GM21825 (cell line): ENCODE measurements at regions not wholly inside any gene's neighbourhood (a gene's known extent, or its start where the extent isn't known, plus 50 kb on each side); places are given as distances from the start of the nearest gene placed in this dataset.

Source experiments
- ATAC-seq: cut with Tn5 transposase; IDR thresholded peaks from one replicate; pipeline ENCODE4 v1.9.1; 2021; ENCODE audit warnings: mild to moderate bottlenecking, moderate library complexity; ENCODE audit not compliant: unreplicated experiment

DNA sequence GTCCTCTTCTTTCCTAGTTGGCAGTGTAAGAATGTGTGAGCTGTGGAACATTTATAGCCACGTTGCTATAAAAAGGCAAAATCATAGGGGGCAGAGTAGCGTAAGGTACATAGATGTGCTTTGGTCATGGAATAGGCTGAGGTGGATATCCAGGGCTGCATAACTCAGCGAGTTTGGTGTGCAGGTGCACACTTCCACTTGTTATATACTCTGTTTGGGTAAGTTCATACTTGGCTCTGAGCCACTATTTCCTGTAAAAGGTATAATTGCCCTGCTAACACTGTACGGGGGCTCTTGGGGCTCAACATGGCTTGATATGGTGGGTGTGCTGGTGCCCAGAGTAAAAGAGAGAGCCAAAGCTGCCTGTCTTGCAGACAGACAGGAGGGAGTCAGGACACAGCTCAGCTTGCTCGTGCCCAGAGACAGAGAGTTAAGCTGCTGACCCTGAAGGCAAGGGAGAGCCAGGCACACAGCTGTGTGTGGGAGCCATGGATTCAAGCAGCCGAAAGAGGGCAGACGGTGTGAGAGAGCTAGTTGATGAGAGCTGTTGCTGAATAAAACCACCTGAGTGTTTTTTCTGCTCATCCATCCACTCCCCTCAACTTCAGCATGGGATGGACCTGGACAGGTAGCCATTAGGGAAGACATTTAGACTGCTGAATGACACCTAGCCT, 126.7 kb downstream of the DKK1 start:
- no peak for ATAC-seq

DNA sequence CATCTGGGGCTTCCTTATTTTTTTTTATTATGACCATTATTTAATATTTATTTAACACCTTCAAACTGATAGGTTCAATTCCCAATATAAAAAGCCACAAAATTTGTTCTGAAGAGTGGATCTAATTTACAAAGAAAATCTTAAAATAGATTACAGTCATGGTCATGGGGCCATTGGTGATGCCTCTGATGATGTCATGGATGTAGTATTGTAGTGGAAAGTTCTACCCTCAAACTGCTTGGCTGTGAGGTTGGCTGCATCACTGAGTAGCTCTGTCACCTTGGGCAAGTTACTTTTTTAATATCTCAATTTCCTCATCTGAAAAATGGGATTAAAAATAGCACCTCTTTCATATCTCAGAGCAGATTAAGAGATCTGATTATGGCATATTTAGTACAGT, 128.5 kb downstream of the DKK1 start:
- ATAC-seq: no peak

- ATAC-seq: no peak
Observed at GRCh38 chr10:52443419-52444388, 129.6 kb downstream of the DKK1 start.

DNA sequence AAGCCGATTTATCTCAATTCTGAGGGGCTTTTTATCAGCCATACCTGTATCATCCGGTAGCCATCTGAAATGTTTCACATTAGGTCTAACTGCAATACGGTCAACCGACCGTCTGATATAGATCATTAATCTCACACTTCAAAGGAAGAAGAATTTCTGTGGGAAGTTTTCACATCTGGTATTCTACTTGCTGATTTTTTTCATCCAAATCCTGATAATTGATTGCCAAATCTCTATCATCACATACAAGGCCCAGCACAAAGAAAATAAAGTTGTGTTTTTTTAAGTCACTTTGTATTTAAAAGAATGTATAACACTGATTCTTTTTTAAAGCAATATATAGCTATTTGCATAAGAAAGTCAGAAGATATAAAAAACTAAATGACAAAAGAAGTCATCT, 132.3 kb downstream of the DKK1 start:
- no peak for ATAC-seq

DNA sequence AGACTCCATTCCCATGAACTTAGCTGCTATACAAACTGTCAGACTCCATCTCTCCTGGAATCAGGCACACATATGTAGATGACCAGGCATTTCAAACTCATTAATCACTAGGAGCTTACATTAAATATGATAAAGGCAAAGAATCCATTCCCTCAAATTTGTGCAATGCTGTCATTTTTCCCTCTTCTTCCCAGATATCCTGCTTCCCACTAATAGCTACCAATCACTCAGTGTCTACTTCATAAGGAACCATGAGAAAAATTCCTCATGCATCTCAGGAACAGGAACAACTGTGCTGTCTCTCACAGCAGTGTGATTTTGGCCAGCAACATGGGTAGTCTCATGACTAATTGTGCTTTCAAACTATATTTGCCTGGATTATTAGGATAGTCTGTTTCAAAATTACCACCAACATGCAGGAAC, 133.9 kb downstream of the DKK1 start:
- no peak for ATAC-seq

DNA sequence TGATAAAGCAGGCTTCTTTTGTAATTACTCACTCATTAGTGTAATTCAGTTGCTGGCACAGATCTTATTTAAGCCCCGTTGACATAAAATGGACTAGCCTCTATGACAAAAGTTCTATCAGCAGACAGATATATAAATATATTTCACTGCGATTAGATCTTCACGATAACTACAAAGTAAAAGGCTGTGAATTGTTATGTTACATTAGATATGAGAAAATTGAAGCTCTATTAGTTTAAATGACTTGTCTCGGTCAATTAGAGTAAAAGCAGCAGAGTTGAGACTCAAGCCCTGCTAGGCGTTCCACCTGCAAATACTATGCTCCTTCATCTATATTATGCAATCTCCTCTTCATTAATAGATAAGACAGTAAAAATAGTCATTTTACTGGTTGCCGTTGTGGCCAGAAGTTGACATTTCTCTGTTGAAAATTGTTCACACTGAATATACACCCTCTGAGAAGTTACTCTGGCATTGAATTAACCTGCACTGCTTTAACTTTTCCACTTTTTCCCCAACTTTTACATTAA, 136.7 kb downstream of the DKK1 start:
- ATAC-seq: no peak

DNA sequence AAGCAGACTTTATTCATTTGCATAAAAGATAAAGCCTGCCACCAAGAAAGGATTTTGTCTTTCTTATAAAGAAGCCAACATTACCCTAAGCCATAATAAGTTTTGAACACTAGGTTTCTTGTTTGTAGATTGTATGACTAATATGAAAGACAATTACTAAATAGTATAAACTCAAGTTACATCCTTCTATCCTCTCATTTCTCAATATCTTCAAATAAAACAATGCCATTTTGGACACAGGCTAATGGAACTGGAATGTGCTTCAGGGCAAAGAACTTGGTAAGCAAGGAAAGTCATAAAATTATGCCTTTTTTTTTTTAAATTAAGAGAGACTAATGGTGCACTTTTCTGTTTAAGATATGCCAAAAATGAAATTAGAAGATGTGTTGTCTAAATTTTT, 137.7 kb downstream of the DKK1 start:
- no peak for ATAC-seq

- no peak for ATAC-seq
Observed at GRCh38 chr10:52452600-52453493, 138.8 kb downstream of the DKK1 start.

DNA sequence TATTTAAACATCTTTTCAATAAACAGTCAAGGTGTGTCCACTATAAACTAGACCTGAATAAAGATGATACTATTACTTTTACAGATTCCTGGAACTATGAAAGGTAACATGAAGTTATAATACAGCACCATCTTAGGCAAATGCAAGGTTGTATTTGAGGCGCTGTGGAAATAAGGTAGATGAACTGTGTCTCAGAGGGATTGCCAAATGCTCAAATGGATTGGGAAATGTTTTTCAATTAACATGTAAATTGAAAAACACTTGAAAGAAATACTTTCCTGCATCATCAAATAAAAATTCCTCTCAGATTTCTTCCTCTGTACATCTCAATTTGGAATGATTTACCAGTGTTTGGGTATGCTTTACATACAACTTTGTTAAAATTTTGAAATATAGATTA, 139.4 kb downstream of the DKK1 start:
- ATAC-seq: no peak

- no peak for ATAC-seq
Observed at GRCh38 chr10:52454491-52454890, 140.4 kb downstream of the DKK1 start.

GRCh38 chr10:52455098-52455497, 141.0 kb downstream of the DKK1 start:
- no peak for ATAC-seq

GRCh38 chr10:52459097-52459496, 145.0 kb downstream of the DKK1 start:
- ATAC-seq: no peak

GRCh38 chr10:52463826-52464225, 149.7 kb downstream of the DKK1 start:
- no peak for ATAC-seq

GRCh38 chr10:52464368-52465124, 150.5 kb downstream of the DKK1 start:
- ATAC-seq: no peak

- ATAC-seq: no peak
Observed at GRCh38 chr10:52465202-52465601, 151.1 kb downstream of the DKK1 start.

DNA sequence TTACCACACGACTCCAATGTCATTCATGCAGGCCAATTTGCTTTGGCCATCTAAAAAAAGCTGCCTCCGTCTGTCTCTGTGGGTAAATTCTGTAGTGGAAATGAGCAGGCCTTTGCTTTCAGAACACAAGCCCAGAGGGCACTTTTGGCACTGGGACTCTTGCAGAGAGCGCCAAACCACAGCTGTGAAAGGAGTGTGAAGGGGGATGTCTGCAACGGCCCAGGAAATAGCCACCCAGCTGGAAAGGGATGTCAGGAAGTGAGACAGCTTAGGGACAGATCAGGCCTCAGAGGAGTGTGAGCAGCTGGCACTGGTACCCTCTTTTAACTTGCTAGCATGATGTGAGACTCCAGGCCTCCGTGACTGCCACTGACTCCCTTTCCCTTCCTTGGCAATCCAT, 152.4 kb downstream of the DKK1 start:
- ATAC-seq: peak; percentile 69

DNA sequence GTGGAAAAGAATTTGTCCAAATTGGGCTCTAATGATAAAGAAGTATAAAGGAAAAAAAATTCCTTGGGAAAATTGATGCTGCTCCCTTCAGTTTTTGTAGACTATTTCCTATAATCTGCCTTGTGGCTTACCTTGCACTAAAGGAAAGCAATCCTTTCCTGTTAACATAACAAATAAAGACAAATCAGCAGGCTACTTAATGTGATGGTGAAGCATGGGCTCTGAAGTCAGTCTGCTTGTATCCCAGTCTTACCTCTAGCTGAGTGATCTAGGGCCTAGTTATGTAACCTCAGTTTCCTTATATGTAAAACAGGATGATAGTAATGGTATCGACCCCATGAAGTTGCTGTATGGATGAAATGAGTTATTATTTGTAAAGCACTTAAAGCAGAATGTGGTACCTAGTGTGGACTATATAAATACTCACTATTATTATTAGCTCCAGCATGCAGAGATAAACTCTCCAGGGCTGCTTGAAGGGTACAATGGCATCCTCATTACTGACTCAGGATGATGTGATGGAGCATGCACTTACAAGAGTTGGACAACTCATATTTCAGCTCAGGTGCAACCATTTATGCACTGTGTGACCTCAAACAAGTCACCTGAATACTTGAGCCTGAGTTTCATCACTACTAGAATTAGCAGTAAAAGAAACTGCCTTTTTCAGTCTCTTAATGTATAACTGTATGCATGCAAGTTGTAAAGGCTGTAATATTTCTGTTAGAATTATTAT, 156.1 kb downstream of the DKK1 start:
- no peak for ATAC-seq

DNA sequence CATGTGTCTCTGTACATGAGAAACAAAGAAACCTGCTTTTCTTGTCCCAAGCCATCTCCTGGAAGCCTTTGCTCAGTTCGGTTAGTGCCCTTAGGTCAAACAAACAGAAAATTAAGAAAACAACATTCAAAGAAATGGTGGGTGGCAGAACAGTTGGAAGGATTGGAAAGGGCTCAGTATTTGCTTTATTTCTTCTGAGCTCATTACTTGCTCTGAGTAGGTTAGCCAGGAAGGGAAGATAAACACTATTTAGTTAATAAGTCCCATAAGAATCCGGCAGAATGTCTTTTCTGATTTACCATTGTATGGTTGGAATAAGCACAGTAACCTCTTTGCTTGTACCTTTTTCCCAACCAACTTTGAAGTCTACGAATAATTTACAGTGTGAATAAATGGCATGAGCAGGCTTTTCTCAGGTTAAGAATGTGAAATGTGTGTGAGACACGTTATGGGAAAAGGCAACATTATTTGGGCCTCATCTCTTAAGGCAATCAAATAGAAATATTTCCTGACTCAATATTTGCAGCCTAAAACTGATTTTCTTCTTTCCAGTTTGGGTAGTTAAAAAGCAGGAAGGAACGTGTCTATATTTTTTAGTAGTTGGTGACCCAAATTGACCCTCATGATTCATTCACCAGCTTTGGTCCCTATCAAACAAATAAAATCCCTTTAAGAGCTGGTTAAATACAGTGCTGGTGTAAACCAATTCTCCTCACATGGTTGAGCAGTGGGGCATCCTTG, 158.5 kb downstream of the DKK1 start:
- no peak for ATAC-seq

- ATAC-seq: no peak
Observed at GRCh38 chr10:52474265-52474664, 160.2 kb downstream of the DKK1 start.
